ENCODE measurements at regions not wholly inside any gene's neighbourhood (a gene's known extent, or its start where the extent isn't known, plus 50 kb on each side); places are given as distances from the start of the nearest gene placed in this dataset.

- Histone ChIP-seq H3K4me3 (ENCODE audit: insufficient read depth, low read depth, low read length) (no peak overlapping the region), H3K23ac (ENCODE audit: low read depth, low read length) (no peak overlapping the region), H4K20me1 (ENCODE audit: insufficient read depth, low read length) (no peaks in the 10 kb centered on the region), H4K91ac (ENCODE audit: insufficient read depth, low read depth, low read length) (no peak overlapping the region), H3K36me3 (ENCODE audit: control insufficient read depth, insufficient read depth, low read length) (no peaks in the 10 kb centered on the region), H3K4ac (ENCODE audit: low read depth, low read length) (no peak overlapping the region), H2AK9ac (replicated peaks; ENCODE audit: low read depth, low read length, poor library complexity) (no peak overlapping the region), H3K27me3 (ENCODE audit: control insufficient read depth, insufficient read depth, low read length) (no peaks in the 10 kb centered on the region), H4K5ac (ENCODE audit: low read depth, low read length) (no peak overlapping the region), H2AK5ac (ENCODE audit: low read depth, low read length) (no peak overlapping the region), H3K9ac (ENCODE audit: low read depth, low read length) (no peak overlapping the region), H3K27ac (ENCODE audit: insufficient read depth, low read length) (no peak overlapping the region), H3K79me1 (ENCODE audit: low read depth in 1 of 2, low read length in 2 of 2) (no peaks in the 10 kb centered on the region), H4K8ac (ENCODE audit: low read depth in 2 of 2, low read length in 2 of 2) (no peak overlapping the region), H2BK120ac (ENCODE audit: low read depth, low read length) (no peak overlapping the region), H3K4me1 (ENCODE audit: control insufficient read depth, insufficient read depth, low read length) (no peaks in the 10 kb centered on the region), H3K56ac (ENCODE audit: extremely low read depth, insufficient read depth, low read length) (no peak overlapping the region), H2BK15ac (ENCODE audit: low read depth, low read length) (no peak overlapping the region), H3K4me2 (ENCODE audit: low read depth, low read length) (no peak overlapping the region), H2BK20ac (ENCODE audit: low read depth, low read length) (no peak overlapping the region), H3K18ac (ENCODE audit: low read depth, low read length) (no peak overlapping the region), H3K14ac (replicated peaks; ENCODE audit: low read depth, low read length) (no peak overlapping the region), H3K9me1 (ENCODE audit: insufficient read depth, low read length) (no peaks in the 10 kb centered on the region), H2BK5ac (ENCODE audit: low read depth, low read length, poor library complexity, severe bottlenecking) (no peak overlapping the region), H3K9me3 (ENCODE audit: control insufficient read depth, insufficient read depth, low read length) (no peaks in the 10 kb centered on the region), H2AFZ (replicated peaks; ENCODE audit: low read length, poor library complexity) (no peak overlapping the region)
- intact Hi-C loops (cut with micrococcal nuclease) (no loop called here), dilution Hi-C loops (cut with HindIII; ENCODE audit: low sequenced_read_pairs, unreplicated experiment) (no loop called here), in situ Hi-C loops (cut with MboI; ENCODE audit: low sequenced_read_pairs) (no loop called here)
- TF ChIP-seq NFE2L2 (IDR thresholded peaks at IDR 0.05; ENCODE audit: low read depth, low read length) (no peak), RAD21 (IDR thresholded peaks at IDR 0.05; ENCODE audit: low read length) (no peak), MAZ (IDR thresholded peaks at IDR 0.05; ENCODE audit: borderline replicate concordance, low read depth, low read length) (no peak), FOS (IDR thresholded peaks at IDR 0.05; ENCODE audit: low read depth, low read length) (no peak), BHLHE40 (IDR thresholded peaks at IDR 0.05; ENCODE audit: low read depth, low read length) (no peak), SMC3 (IDR thresholded peaks at IDR 0.05; ENCODE audit: low read depth, low read length) (no peak), CEBPB (IDR thresholded peaks at IDR 0.05; ENCODE audit: low read depth, low read length) (no peak), MXI1 (IDR thresholded peaks at IDR 0.05; ENCODE audit: borderline replicate concordance, low read depth, low read length) (no peak)
- no peak for ATAC-seq (ENCODE audit: low read depth)
- CTCF ChIA-PET: no interaction called here
- BruUV-seq (replicated peaks): no TSS peak
- POLR2A ChIA-PET (ENCODE audit: unreplicated experiment): no interaction called here
- WGBS, 2 experiments (ENCODE audit: extremely low coverage in 2 of 2, insufficient read length in 1 of 2): no CpG with 5 or more reads among the region's 1 CpG
- no peak for DNase-seq
Observed at GRCh38 chr1:118445156-118445555, 260.1 kb upstream of the SPAG17 start.
